ENCODE measurements at regions not wholly inside any gene's neighbourhood (a gene's known extent, or its start where the extent isn't known, plus 50 kb on each side); places are given as distances from the start of the nearest gene placed in this dataset.

GRCh38 chr13:106281426-106281825 is 254.0 kb downstream of the EFNB2 start:
- Histone ChIP-seq H3K9ac (ENCODE audit: low read depth, low read length) (no peak overlapping the region), H3K4ac (ENCODE audit: low read depth, low read length) (no peak overlapping the region), H3K4me2 (ENCODE audit: low read depth, low read length) (no peak overlapping the region), H3K27ac (ENCODE audit: insufficient read depth, low read length) (no peak overlapping the region), H2AK9ac (replicated peaks; ENCODE audit: low read depth, low read length, poor library complexity) (no peak overlapping the region), H4K5ac (ENCODE audit: low read depth, low read length) (no peak overlapping the region), H3K14ac (replicated peaks; ENCODE audit: low read depth, low read length) (no peak overlapping the region), H3K18ac (ENCODE audit: low read depth, low read length) (no peak overlapping the region), H3K4me1 (ENCODE audit: control insufficient read depth, insufficient read depth, low read length) (peaks cover 2% of the 10 kb centered on the region; the same call in 1 of the 2 replicates), H2BK15ac (ENCODE audit: low read depth, low read length) (no peak overlapping the region), H2BK20ac (ENCODE audit: low read depth, low read length) (no peak overlapping the region), H3K79me1 (ENCODE audit: low read depth in 1 of 2, low read length in 2 of 2) (no peaks in the 10 kb centered on the region), H2BK120ac (ENCODE audit: low read depth, low read length) (no peak overlapping the region), H2AFZ (replicated peaks; ENCODE audit: low read length, poor library complexity) (no peak overlapping the region), H3K9me1 (ENCODE audit: insufficient read depth, low read length) (no peaks in the 10 kb centered on the region), H2BK5ac (ENCODE audit: low read depth, low read length, poor library complexity, severe bottlenecking) (no peak overlapping the region), H3K23ac (ENCODE audit: low read depth, low read length) (no peak overlapping the region), H4K91ac (ENCODE audit: insufficient read depth, low read depth, low read length) (no peak overlapping the region), H3K27me3 (ENCODE audit: control insufficient read depth, insufficient read depth, low read length) (no peaks in the 10 kb centered on the region), H3K56ac (ENCODE audit: extremely low read depth, insufficient read depth, low read length) (no peak overlapping the region), H3K36me3 (ENCODE audit: control insufficient read depth, insufficient read depth, low read length) (no peaks in the 10 kb centered on the region), H4K20me1 (ENCODE audit: insufficient read depth, low read length) (no peaks in the 10 kb centered on the region), H2AK5ac (ENCODE audit: low read depth, low read length) (no peak overlapping the region), H4K8ac (ENCODE audit: low read depth in 2 of 2, low read length in 2 of 2) (no peak overlapping the region), H3K4me3 (ENCODE audit: insufficient read depth, low read depth, low read length) (no peak overlapping the region), H3K9me3 (ENCODE audit: control insufficient read depth, insufficient read depth, low read length) (no peaks in the 10 kb centered on the region; the same call in 1 of the 2 replicates)
- ATAC-seq (ENCODE audit: low read depth): no peak
- TF ChIP-seq RFX5 (IDR thresholded peaks at IDR 0.05; ENCODE audit: low read depth, low read length) (no peak), POLR2A (IDR thresholded peaks at IDR 0.05; ENCODE audit: low read depth, low read length) (no peak), MAZ (IDR thresholded peaks at IDR 0.05; ENCODE audit: borderline replicate concordance, low read depth, low read length) (no peak)
- WGBS, 2 experiments (ENCODE audit: extremely low coverage in 2 of 2, insufficient read length in 1 of 2): 100% methylated on average over 1 of the region's 9 CpGs; no CpG with 5 or more reads in 1 of the 2 experiments
- intact Hi-C loops (cut with micrococcal nuclease) (no loop called here), in situ Hi-C loops (cut with MboI; ENCODE audit: low sequenced_read_pairs) (no loop called here), dilution Hi-C loops (cut with HindIII; ENCODE audit: low sequenced_read_pairs, unreplicated experiment) (no loop called here)
- DNase-seq: no peak
- ChIA-PET POLR2A (ENCODE audit: unreplicated experiment) (no interaction called here), CTCF (no interaction called here)
- BruUV-seq (replicated peaks): no TSS peak

All from IMR-90 (cell line).